Amniotic stem cell (primary cell): ENCODE measurements at regions not wholly inside any gene's neighbourhood (a gene's known extent, or its start where the extent isn't known, plus 50 kb on each side); places are given as distances from the start of the nearest gene placed in this dataset.
"Not testable (repeated sequence)": the region's sequence is repeated elsewhere in the genome, so short reads cannot be mapped to it uniquely, and the experiment has no call there.

Experiments
- DNase-seq: peaks from one replicate; lab custom pipeline; 2025; lab: John Stamatoyannopoulos, UW

DNA sequence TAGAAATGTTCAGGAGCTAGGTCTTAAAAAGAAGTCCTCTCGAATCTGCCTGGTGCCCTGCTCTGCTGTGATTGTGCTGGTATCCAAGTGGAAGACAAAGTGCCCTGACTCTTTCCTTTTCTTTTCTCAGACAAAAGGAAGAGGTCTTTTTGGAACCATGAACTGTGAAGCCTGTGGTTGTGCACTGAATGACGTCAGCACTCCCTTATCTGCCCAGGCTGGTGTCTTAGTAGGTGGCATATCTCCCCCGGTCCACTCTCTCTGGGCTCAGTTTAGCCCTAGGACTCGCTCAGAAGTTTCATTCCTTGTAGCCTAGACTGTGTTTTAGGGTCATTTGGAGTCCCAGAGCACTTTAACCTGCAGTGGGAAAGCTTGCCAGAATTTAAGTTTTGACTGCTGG lies 400.3 kb upstream of the CT83 start:
- no peak for DNase-seq

DNA sequence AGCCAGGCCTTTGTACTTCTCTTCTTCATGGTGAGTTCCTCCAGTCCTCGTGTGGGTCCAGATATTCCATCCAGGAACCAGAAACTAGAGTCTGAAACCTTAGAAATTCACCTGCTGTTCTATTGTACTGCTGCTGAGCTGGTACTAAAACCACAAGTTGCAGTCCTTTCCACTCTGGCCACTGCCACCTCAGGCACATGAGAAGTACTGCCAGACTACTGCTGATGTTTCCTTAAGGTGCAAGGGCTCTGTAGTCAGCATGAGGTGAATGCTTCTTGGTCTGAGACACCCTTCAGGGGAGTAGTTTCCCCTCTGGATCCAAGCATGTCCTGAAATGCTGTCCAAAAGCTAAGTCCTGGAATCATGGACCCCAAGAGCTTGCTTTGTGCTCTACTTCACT lies 399.6 kb upstream of the CT83 start:
- DNase-seq: no peak

DNA sequence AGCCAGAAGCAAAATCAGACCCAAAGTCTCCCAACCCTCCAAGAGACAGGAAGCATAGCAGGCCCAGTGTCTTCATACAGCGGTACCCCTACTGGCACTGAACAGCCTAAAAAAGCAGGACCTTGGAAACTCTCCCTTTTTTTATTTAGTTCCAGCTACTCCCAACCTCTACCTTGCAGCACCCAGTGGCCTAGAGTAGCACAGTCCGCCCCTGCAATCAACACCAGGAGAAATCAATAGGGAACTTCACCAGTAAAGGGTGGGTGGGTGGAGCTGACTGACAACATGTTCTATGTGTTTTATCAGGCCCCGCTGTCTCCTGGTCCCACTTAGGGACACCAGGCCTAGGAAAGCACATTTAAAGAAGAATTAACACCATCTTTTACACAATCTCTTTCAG lies 378.5 kb upstream of the CT83 start:
- DNase-seq: no peak

DNA sequence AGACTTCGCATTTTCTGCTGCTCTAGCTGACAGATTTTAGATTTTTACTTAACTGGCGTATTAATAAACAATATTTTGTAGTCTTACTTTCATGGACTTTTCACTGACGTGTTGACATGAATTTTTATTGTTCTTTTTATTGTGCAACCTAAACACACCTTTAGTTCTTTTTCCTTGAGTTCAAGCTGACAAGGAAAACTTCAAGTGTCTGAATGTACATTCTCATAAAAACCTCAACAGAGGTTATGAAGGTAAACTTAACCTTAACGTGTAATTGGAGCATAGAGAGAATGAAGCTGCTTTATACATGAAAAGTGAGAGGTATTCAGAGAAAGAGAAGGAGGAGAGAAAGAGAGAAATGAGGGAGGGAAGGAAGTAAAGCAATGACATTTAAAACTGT lies 364.3 kb upstream of the CT83 start:
- no peak for DNase-seq

DNA sequence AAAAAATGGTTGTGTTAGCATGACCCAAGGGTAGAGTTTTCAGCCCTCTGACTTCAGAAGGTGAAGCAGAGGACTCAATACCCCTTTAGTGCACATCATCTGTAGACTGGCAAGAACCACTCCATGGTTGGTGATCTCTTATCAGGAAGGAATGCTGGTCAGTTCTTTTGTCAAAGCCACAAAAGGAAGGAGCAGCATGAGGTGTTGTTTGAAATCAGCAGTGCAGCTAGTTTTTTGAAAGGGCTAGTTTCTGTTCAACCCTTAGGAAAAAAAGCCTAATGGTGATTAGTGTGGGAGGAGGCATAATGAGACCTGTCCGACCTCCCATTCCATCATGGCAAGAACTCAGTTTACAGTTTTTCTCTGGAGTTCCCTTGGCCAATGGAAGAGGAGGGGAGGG lies 362.0 kb upstream of the CT83 start:
- no peak for DNase-seq

DNA sequence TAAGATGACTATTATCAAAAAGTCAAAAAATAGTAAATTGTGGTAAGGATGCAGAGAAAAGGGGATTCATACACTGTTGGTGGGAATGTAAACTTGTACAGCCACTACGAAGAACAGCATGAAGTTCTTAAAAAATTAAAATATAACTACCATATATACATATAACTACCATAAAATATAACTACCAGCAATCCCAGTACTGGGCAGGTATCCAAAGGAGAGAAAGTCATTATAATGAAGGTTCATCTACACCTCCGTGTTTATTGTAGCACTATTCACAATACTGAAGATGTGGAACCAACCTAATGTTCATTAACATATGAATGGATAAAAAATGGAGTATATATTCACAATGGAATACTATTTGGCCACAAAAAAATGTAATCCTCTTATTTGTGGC lies 360.9 kb upstream of the CT83 start:
- DNase-seq: no peak

DNA sequence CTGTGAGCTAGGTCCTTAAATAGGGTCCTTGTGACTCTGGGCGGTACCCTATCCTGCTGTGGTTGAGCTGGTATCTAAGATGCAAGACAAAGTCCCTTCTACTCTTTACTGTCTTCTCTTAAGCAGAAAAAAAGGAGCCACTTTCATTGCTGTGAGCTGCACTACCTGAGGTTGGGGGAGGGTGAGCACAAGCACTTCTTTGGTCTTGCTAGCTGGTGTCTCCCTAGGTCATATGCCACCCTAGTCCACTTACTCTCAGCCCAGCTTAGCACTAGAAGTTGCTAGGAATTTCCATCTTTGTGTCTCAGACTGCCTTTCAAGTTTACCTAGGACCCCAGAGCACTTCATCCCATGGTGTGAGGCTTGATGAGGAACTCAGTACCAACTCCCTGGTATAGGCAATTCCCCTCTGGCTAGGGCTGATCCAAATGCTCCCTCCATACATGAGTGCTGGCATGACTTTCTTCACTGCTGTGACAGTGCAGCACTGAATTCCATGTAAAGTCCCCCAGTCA lies 343.6 kb upstream of the CT83 start:
- no peak for DNase-seq

DNA sequence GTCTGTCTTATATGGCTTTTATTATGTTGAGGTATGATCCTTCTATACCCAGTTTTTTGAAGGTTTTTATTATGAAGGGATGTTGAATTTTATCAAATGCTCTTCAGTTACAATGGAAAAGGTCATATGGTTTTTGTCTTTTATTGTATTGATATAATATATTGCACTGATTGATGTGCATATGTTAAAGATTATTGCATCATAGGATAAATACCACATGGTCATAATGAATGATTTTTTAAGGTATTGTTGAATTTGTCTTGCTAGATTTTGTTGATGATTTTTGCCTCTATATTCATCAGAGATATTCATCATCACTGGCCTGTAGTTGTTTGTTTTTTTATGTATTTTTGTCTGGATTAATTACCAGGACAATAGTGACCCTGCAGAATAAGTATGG lies 339.2 kb upstream of the CT83 start:
- no peak for DNase-seq

DNA sequence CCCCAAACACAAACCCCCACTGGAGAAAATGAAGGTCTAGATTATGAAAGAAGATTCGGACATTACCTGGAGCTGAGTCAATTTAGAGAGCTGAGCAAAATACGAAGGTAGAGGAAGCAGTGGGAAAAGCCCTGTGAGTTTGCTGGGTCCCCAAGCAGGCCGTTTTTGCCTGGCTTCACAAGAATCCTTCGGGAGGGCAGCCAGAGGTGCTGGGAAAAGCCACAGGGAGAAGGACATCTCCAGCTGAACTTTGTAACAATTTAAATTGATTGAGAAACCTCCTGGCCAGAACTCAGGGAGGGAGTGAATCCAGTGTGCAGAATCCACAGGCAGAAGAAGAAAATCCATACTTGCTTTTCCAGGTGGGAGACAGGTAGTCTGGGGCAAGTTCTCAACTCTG lies 319.1 kb upstream of the CT83 start:
- DNase-seq: no peak

DNA sequence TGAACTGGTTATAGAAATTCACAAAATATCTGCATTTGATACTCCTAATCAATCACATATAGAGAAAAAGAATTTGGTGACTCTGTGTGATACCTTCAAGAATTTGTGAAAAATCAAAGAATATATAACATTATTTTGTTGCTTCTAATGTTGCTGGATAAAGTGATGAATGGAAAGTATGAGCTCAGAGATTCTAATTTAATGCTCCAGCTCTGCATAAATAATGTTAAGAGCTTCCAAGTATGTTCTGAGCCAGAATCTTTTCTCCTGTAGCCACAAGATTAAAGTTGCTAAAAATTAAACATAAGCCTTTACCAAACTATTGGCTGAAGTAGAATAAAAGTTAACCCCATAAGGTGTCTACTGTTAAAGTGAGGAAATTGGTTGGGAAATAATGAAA lies 294.7 kb upstream of the CT83 start:
- no peak for DNase-seq

DNA sequence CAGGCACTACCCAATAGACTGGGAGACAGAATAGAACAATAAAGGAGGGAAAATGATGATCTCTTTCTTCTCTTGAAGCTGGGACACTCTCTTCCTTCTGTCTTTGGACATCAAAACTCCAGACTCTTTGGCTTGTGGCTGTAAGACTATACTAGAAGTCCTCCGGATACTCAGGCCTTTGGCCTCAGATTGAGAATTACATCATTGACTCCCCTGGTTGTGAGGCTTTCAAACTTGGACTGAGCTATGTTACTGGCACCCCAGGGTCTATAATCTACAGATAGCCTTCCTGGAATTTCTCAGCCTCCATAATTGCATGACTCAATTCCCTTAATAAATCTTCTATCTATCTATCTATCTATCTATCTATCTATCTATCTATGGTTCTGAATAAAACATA lies 294.2 kb upstream of the CT83 start:
- no peak for DNase-seq

DNA sequence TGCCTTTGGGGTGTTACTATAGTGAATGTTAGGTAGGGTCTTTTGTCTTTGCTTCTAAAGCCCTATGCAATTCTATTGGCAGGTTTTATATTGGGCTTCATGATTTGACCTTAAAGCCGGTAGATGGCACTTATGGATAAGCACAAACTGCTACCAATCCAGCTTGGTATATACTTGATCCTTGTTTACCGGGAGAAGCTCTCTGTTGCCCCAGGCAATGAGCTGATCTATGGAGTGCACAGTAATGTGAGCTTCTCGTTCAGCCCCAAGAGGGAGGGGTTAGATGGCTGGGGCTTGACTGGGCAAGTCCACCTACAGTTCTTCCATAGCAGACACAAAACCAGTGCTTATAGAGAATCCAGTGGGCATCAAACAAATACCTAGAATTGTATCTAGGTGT lies 287.2 kb upstream of the CT83 start:
- DNase-seq: no peak

DNA sequence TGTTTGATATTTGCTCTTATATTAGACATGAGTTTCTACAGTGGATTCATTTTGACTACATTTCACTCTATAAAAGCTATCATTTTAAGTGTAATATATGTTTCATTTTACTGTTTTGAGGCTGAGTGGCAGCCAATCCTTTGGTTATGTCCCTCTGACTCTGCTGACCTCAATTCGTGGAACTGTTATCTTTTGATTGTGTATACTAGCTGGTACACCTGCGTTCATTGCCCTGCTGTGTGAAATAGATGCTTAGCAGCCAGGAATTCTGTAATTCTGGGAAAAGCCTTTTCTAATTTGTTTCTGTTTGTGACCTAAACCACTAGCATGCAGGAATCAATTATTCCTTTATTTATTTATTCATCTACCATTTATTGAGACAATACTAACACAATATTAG lies 269.4 kb upstream of the CT83 start:
- DNase-seq: no peak

DNA sequence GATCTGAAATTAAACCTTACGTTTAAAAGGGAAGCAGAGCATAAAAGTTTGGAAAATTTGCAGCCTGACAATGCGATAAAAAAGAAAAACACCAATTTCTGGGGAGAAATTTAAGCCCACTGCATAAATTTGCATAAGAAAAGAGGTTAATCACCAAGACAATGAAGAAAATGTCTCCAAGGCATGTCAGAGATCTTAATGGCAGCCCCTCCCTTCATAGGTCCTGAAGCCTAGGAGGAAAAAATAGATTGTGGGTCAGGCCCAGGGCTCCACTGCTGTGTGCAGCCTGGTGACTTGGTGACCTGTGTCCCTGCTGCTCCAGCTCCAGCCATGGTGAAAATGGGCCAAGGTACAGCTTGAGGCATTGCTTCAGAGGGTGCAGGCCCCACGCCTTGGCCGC lies 264.0 kb upstream of the CT83 start:
- no peak for DNase-seq

DNA sequence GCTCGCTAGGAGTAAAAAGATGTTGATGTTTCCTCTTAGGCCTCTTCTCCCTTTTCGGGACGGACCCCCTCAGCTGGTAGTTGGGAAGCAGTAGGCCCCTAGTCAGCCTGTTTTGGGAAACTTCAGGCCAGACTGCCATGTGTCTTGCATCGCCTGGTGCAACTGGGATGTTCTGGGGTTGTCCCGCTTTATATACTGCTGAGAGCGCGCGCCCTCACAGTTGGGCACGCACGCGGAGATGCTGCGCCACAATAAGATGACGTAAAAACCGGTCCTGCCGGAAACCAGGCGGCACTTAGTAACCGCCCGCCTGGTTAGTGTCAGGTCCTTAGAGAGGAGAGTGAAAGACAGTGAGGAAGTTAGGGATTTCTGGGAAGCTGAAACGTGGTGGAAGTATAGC lies 231.3 kb upstream of the CT83 start:
- no peak for DNase-seq

DNA sequence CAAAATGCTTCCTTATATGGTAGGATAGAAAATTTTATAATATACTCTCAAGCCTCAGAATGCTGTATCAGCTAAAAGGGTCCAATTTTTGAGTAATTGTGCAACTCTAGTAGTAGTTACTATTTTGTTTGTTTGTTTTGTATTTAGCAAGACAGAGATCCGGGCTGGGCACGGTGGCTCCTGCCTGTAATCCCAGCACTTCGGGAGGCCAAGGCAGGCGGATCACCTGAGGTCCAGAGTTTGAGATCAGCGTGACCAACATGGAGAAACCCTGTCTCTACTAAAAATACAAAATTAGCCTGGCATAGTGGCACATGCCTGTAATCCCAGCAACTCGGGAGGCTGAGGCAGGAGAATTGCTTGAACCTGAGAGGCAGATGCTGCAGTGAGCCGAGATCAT lies 216.8 kb upstream of the CT83 start:
- not testable (repeated sequence) for DNase-seq

DNA sequence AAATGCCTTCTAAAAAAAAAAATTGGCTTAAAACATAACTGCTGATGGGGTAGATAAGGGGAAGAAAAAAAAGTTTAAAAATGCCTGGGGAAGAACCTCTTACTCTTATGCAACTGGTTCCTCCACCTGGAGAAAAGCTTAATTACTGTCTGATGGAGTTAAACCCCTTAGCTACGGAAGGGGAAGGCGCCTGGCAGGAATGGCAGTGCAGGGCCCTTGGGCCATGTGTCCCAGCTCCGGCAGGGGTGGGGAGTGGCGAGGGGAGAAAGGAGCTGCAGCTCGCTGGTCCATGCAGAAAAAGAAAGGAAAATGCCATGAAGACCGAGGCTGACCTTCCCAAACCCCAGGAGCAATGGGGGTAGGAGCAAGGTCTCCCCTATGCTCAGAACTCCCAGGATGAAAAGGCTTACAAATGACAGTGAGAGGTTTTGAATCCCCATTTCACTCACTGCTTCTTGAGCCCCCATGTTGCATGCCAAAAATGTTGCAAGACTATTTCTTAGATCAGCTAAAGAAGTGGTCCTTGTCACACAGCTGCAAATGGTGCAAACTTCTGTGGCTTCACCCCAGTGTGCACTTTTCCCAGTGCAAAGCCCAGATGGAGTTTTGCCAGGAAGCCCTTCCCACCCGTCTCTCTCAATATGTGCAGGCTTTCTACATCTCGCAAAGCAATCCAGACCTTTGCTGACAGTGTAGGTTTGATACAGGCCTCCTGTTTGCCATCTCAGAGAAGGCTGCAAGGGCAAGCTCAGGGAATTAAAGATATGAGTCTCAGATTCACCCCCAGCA lies 204.8 kb upstream of the CT83 start:
- DNase-seq: no peak

DNA sequence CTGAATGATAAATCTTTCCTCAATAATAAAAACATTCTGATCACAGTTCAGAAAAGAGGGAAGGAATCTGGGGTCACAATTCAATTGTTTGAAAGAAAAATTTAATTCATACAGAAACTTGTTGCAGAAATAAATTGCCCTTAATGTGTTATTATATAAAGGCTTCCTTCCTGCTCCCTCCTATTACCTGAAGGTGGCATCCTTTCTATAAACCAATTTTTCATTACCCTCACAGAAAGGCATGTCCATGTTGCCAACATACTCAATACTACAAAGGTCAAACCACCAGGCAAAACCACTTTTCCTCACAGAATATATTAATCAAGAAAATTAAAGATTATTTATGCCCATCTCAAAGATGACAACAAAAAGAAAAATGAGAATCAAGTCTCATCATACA lies 194.3 kb upstream of the CT83 start:
- DNase-seq: no peak

DNA sequence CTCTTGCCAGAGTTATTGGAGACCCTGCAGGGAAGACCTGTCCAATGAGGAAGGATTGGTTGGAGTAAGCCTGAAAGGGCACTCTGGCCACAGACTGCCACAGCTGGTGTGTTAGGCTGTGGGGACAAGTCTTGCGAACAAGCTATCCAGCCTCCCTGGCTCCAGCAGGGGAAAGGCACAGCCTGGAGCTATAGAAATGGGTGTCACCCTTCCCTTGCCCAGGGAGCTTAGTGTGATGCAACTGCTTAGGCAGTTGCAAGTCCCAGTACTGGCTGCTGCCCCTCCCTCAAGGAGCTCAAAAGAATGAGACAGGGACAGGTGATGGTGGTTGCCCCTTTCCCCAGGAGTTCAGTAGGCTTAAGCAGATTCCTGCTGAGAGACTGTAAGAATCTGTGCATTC lies 165.7 kb upstream of the CT83 start:
- DNase-seq: no peak

DNA sequence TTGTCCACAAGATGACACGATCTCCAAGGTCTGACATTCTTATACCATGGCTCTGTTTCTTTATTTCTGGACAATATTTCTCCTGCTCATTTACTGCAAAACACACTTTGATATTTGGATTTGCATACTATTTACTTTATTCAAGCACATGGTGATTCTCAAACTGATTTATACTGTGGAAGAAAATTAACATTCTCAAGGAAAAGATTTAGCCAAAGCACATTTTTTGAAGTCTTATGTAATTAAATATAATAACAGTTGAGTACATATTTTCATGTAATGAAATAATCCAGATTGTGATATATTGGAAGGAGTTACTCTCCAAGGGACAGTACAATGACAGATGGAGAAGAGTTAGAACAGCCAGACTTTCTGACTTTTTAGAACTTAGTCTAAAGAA lies 155.8 kb upstream of the CT83 start:
- DNase-seq: no peak

DNA sequence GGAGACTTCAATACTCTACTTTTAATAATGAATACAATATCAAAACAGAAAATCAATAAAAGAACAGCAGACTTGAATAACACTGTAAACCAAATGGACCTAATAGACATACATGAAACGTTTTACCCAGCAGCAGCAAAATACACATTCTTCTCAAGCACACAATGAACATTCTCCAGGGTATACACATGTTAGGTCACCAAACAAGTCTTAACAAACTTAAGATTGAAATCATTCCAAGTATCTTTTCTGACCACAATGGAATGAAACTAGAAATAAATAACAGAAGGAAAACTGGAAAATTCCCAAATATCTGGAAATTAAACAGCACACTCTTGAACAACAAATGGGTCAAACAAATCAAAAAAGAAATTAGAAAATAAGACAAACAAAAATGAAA lies 145.0 kb upstream of the CT83 start:
- no peak for DNase-seq

DNA sequence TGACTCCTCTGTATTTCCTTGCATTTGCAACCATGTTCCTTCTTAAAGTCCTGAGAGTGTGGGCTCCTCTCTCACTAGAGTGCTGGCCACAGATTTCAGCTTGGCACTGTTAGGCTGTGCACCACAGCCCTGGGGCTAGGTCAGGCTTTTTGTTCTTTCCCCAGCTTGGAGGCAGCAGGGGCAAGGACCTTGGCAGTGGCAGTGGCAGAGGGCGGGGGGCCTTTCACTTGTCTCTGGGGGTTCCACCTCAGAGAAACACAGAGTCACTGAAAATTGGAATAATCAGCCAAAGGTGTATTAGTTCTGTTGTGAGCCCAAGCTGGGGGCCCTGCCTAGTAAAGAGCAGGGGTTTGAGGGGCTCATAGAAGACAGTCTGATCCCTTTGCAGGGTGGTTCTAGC lies 142.8 kb upstream of the CT83 start:
- no peak for DNase-seq

DNA sequence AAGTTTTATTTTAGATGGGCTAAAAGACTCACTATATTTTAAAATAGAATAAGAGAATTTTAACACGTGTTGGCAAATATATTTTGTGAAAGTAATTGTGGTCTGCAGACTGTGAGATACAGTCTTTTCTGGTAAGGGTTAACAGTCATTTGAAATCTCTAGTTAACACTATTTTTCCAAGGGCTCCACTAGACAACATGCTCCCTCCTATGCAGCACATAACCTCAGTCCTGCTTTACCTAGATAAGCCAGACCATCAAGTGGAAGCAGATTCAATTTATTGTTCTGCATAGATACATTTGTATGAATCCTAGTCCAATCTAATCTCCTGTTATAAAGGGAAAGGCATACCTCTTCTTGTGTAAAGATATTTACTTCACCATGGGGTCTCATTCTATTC lies 133.2 kb upstream of the CT83 start:
- no peak for DNase-seq
